Eye (tissue), 1 donor: ENCODE measurements at regions not wholly inside any gene's neighbourhood (a gene's known extent, or its start where the extent isn't known, plus 50 kb on each side); places are given as distances from the start of the nearest gene placed in this dataset.

Experiments used
- DNase-seq: peaks from one replicate; pipeline ENCODE4 v3.0.0-alpha.2; 2015

GRCh38 chr7:12456506-12456905 is 52.8 kb upstream of the VWDE start:
- DNase-seq = peak; percentile 32

GRCh38 chr7:12458520-12459131 is 55.0 kb upstream of the VWDE start:
- peak; percentile 72 for DNase-seq

GRCh38 chr7:12467837-12468236 is 64.2 kb upstream of the VWDE start:
- no peak for DNase-seq

GRCh38 chr7:12469568-12469967 is 65.9 kb upstream of the VWDE start:
- DNase-seq = no peak

GRCh38 chr7:12470930-12471329 is 67.3 kb upstream of the VWDE start:
- no peak for DNase-seq

- DNase-seq = no peak
Observed at GRCh38 chr7:12474035-12474434, 70.4 kb upstream of the VWDE start.

- peak; percentile 57 for DNase-seq
Observed at GRCh38 chr7:12475362-12476063, 71.8 kb upstream of the VWDE start.

GRCh38 chr7:12477620-12478019 is 74.0 kb upstream of the VWDE start:
- DNase-seq = no peak

GRCh38 chr7:12481722-12482121 is 78.1 kb upstream of the VWDE start:
- no peak for DNase-seq

GRCh38 chr7:12485845-12486244 is 82.2 kb upstream of the VWDE start:
- DNase-seq = no peak

GRCh38 chr7:12488341-12488740 is 82.2 kb upstream of the SCIN start:
- DNase-seq = no peak

DNA sequence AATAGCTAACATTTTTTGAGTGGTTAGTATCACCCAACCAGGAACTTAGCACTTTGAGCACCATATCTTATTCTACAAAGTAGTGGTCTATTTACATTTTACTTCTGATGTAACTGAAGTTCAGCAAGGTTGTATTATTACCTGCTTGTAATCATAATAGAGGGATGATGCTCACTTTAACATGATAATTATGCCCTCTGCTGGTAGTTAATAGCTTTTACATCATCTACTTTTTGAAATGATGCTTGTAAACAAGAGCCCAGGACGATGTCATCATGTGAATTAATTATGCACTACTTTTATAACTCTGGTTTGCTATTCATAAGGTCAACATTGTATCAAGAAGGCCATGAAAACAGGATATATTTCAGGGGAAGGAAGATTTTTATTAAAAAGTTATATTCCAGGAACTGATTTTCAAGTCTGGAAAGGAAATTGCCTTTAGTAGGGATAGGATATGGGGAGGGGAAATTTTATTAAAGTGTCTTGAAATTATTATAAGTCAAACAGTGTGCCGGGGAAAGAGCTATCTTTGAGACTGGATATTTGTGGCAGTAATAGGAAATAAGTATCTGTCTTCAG is 80.3 kb upstream of the SCIN start:
- peak; percentile 38 for DNase-seq

GRCh38 chr7:12490940-12491339 is 79.6 kb upstream of the SCIN start:
- DNase-seq = no peak

- no peak for DNase-seq
Observed at GRCh38 chr7:12491526-12491925, 79.0 kb upstream of the SCIN start.

- no peak for DNase-seq
Observed at GRCh38 chr7:12493407-12493806, 77.1 kb upstream of the SCIN start.

GRCh38 chr7:12493863-12494686 is 76.4 kb upstream of the SCIN start:
- no peak for DNase-seq

GRCh38 chr7:12494687-12495024 is 75.9 kb upstream of the SCIN start:
- no peak for DNase-seq

DNA sequence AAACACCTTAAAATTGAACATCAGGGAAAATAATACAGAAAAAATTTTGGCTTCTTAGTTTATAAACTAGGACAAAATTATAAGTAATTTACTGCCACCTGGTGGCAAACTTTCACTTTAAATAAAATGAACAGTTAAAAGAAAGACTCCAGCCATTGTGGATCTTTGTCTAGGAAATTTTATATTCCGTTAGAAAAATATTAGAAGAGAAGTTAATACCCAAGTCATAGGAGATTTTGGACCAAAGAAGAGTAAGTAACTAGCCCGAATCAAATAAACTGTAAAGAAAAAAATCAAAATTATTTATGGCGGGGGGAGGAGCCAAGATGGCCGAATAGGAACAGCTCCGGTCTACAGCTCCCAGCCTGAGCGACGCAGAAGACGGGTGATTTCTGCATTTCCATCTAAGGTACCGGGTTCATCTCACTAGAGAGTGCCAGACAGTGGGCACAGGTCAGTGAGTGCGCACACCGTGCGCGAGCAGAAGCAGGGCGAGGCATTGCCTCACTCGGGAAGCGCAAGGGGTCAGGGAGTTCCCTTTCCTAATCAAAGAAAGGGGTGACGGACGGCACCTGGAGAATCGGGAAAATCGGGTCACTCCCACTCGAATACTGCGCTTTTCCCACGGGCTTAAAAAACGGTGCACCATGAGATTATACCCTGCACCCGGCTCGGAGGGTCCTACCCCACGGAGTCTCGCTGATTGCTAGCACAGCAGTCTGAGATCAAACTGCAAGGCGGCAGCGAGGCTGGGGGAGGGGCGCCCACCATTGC is 73.4 kb upstream of the SCIN start:
- peak; percentile 79 for DNase-seq

DNA sequence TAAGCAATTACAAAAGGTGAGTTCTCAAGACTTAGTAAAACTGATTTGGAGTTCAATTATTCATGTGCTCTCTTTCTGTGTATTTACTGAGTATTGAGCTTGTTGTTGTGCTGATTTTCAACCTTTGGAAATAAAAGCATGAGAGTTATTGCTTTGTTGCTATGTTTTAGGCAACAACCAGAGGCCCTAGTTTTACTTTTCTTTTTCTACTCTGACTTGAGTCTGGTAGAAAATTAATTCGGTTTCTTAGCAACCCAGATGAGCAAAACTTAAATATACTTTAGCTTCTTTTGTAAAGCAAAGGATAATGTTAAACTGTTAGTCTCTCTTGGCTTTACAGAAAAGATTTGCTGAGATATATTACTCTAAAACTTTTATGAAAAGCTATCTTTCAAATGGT is 66.4 kb upstream of the SCIN start:
- no peak for DNase-seq

DNA sequence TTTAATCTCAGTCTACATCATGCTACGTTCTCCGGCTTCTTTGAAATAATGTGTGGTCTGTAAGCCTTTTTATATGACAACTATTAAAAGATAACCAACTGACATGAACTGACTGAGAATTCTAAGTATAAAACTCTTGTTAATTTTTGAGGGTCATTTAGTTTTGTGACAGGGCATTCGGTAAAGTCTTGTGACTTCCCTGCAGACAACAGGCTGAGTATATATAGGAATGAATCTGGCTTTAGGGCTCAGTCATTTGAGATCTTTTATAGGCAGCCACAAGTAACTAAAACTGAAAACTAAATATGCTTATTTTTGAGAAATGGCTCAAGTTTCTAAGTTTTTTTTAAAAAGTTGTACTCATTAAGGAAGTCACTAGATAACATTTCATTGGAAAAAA is 62.5 kb upstream of the SCIN start:
- DNase-seq = no peak

GRCh38 chr7:12508554-12508953 is 62.0 kb upstream of the SCIN start:
- no peak for DNase-seq

GRCh38 chr7:12517451-12517850 is 53.1 kb upstream of the SCIN start:
- DNase-seq = no peak
